ENCODE measurements at regions not wholly inside any gene's neighbourhood (a gene's known extent, or its start where the extent isn't known, plus 50 kb on each side); places are given as distances from the start of the nearest gene placed in this dataset.

DNA sequence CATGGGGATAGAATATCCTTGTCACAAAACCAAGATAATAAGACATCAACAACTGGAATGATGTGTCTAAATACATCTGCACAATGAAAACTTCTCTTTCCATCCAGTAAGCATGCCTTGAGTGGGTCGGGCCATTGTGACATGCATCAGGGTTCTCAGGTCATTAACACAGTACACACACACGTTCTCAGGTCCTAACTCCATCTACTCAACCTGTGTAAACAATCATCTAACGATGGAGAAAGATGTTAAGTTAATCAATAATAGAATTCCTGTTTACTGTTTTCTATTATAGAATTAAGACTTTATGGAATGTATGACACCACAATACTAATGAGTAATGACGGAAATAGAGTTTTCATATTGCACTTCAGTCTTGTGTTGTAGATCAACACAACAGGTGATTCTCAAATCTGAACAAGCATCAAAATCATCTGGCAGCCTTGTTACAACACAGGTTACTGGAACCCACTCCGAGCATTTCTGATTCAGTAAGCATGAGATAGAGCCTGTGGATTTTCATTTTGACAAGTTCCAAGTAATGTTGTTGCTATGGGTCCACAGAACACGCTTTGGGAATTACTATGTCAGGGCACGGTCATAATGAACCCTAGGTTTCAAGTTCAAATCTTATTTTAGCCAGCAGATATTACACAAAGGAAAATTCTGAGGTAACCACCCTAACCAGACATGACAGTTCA, 315.8 kb upstream of the TEX13C start:
- Histone ChIP-seq H4K20me1 (ENCODE audit: insufficient read depth) (no peaks in the 10 kb centered on the region), H3K27me3 (replicated peaks; ENCODE audit: insufficient read depth) (no peaks in the 10 kb centered on the region), H3K9me2 (ENCODE audit: insufficient read depth) (no peaks in the 10 kb centered on the region), H3K79me2 (ENCODE audit: insufficient read depth) (no peaks in the 10 kb centered on the region), H3K4me3 (no peak overlapping the region), H2AFZ (no peak overlapping the region), H3K4me2 (ENCODE audit: unreplicated experiment) (no peak overlapping the region), H3K36me3 (ENCODE audit: low read depth) (no peaks in the 10 kb centered on the region), H3K9me3 (ENCODE audit: low read depth) (no peaks in the 10 kb centered on the region), H3K4me1 (ENCODE audit: insufficient read depth) (no peaks in the 10 kb centered on the region), H3K27ac (no peak overlapping the region), H3F3A (ENCODE audit: insufficient read depth) (no peaks in the 10 kb centered on the region), H3K9ac (no peak overlapping the region)
- in situ Hi-C loops (cut with MboI), result no loop called here
- TF ChIP-seq EZH2 (IDR thresholded peaks at IDR 0.05; ENCODE audit: insufficient read depth, poor library complexity, severe bottlenecking) (no peak), EZH2phosphoT487 (IDR thresholded peaks at IDR 0.05; ENCODE audit: insufficient read depth, low read depth) (no peak)
- WGBS, 2 experiments (ENCODE audit: low coverage in 1 of 2, low lambda C conversion rate in 2 of 2, missing lambda C conversion rate in 2 of 2), result 24 to 25% methylated on average over 7 of the region's 7 CpGs
- no peak for DNase-seq

DNA sequence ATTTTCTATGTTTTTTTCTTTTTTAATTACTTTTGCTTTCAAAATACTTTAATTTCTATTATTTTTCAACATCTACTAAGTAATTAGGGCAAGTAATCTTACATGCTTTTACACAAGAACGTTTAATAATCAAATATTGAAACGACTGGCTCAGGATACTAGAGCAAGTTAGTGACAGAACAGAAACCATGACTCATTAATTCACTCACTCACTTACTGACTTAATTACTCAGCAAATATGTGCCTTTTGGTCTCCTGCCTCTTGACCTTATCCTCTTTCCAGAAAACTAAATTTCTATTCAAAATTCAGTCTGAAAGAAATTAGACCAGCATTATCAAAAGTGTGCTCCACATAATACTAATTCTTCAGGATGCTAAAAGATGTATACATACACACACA, 314.9 kb upstream of the TEX13C start:
- 0% methylated on average over 2 of the region's 2 CpGs for WGBS, 2 experiments (ENCODE audit: low coverage in 1 of 2, low lambda C conversion rate in 2 of 2, missing lambda C conversion rate in 2 of 2)
- H3F3A ChIP-seq (ENCODE audit: insufficient read depth), result no peaks in the 10 kb centered on the region
- no peak overlapping the region for H3K9ac ChIP-seq
- no peaks in the 10 kb centered on the region for H3K79me2 ChIP-seq (ENCODE audit: insufficient read depth)
- H3K27ac ChIP-seq, result no peak overlapping the region
- H3K9me2 ChIP-seq (ENCODE audit: insufficient read depth), result no peaks in the 10 kb centered on the region
- H3K4me1 ChIP-seq (ENCODE audit: insufficient read depth), result no peaks in the 10 kb centered on the region
- in situ Hi-C loops (cut with MboI), result no loop called here
- H3K27me3 ChIP-seq (replicated peaks; ENCODE audit: insufficient read depth), result no peaks in the 10 kb centered on the region
- no peaks in the 10 kb centered on the region for H3K36me3 ChIP-seq (ENCODE audit: low read depth)
- DNase-seq, result no peak
- no peak overlapping the region for H2AFZ ChIP-seq
- H3K4me3 ChIP-seq, result no peak overlapping the region
- H3K9me3 ChIP-seq (ENCODE audit: low read depth), result no peaks in the 10 kb centered on the region
- no peak for TF ChIP-seq EZH2 (IDR thresholded peaks at IDR 0.05; ENCODE audit: insufficient read depth, poor library complexity, severe bottlenecking)
- TF ChIP-seq EZH2phosphoT487 (IDR thresholded peaks at IDR 0.05; ENCODE audit: insufficient read depth, low read depth), result no peak
- H4K20me1 ChIP-seq (ENCODE audit: insufficient read depth), result no peaks in the 10 kb centered on the region
- no peak overlapping the region for H3K4me2 ChIP-seq (ENCODE audit: unreplicated experiment)

- H3K79me2 ChIP-seq (ENCODE audit: insufficient read depth), result no peaks in the 10 kb centered on the region
- no peak overlapping the region for H2AFZ ChIP-seq
- whole genome bisulfite sequencing, 2 experiments (ENCODE audit: low coverage in 1 of 2, low lambda C conversion rate in 2 of 2, missing lambda C conversion rate in 2 of 2), result 19 to 40% methylated on average over 3 to 4 of the region's 4 CpGs
- TF ChIP-seq EZH2 (IDR thresholded peaks at IDR 0.05; ENCODE audit: insufficient read depth, poor library complexity, severe bottlenecking) (no peak), EZH2phosphoT487 (IDR thresholded peaks at IDR 0.05; ENCODE audit: insufficient read depth, low read depth) (no peak)
- DNase-seq, result no peak
- H3K9me2 ChIP-seq (ENCODE audit: insufficient read depth), result no peaks in the 10 kb centered on the region
- in situ Hi-C loops (cut with MboI), result no loop called here
- H3F3A ChIP-seq (ENCODE audit: insufficient read depth), result no peaks in the 10 kb centered on the region
- H3K9me3 ChIP-seq (ENCODE audit: low read depth), result no peaks in the 10 kb centered on the region
- H3K36me3 ChIP-seq (ENCODE audit: low read depth), result no peaks in the 10 kb centered on the region
- H3K4me2 ChIP-seq (ENCODE audit: unreplicated experiment), result no peak overlapping the region
- H3K27ac ChIP-seq, result no peak overlapping the region
- H3K27me3 ChIP-seq (replicated peaks; ENCODE audit: insufficient read depth), result no peaks in the 10 kb centered on the region
- H3K4me3 ChIP-seq, result no peak overlapping the region
- H3K4me1 ChIP-seq (ENCODE audit: insufficient read depth), result no peaks in the 10 kb centered on the region
- H3K9ac ChIP-seq, result no peak overlapping the region
- no peaks in the 10 kb centered on the region for H4K20me1 ChIP-seq (ENCODE audit: insufficient read depth)
These were observed 313.8 kb upstream of the TEX13C start for GRCh38 chrX:125005863-125006262.

- no peak overlapping the region for H2AFZ ChIP-seq
- no peaks in the 10 kb centered on the region for H3K36me3 ChIP-seq (ENCODE audit: low read depth)
- no peaks in the 10 kb centered on the region for H3K4me1 ChIP-seq (ENCODE audit: insufficient read depth)
- in situ Hi-C loops (cut with MboI), result no loop called here
- no peak overlapping the region for H3K27ac ChIP-seq
- H4K20me1 ChIP-seq (ENCODE audit: insufficient read depth), result no peaks in the 10 kb centered on the region
- 34 to 49% methylated on average over 3 of the region's 3 CpGs for WGBS, 2 experiments (ENCODE audit: low coverage in 1 of 2, low lambda C conversion rate in 2 of 2, missing lambda C conversion rate in 2 of 2)
- H3K9me2 ChIP-seq (ENCODE audit: insufficient read depth), result no peaks in the 10 kb centered on the region
- no peak for DNase-seq
- TF ChIP-seq EZH2phosphoT487 (IDR thresholded peaks at IDR 0.05; ENCODE audit: insufficient read depth, low read depth) (no peak), EZH2 (IDR thresholded peaks at IDR 0.05; ENCODE audit: insufficient read depth, poor library complexity, severe bottlenecking) (no peak)
- H3K27me3 ChIP-seq (replicated peaks; ENCODE audit: insufficient read depth), result no peaks in the 10 kb centered on the region
- no peak overlapping the region for H3K4me3 ChIP-seq
- H3K79me2 ChIP-seq (ENCODE audit: insufficient read depth), result no peaks in the 10 kb centered on the region
- H3K9me3 ChIP-seq (ENCODE audit: low read depth), result no peaks in the 10 kb centered on the region
- no peaks in the 10 kb centered on the region for H3F3A ChIP-seq (ENCODE audit: insufficient read depth)
- no peak overlapping the region for H3K4me2 ChIP-seq (ENCODE audit: unreplicated experiment)
- no peak overlapping the region for H3K9ac ChIP-seq
These were observed 313.0 kb upstream of the TEX13C start for GRCh38 chrX:125006704-125007103.

Measured in GM23248 (cell line).